ENCODE measurements at regions not wholly inside any gene's neighbourhood (a gene's known extent, or its start where the extent isn't known, plus 50 kb on each side); places are given as distances from the start of the nearest gene placed in this dataset.

GRCh38 chr14:22488522-22489243 lies 100.3 kb downstream of the DAD1 start:
- no peak for TF ChIP-seq CTCF (optimal IDR thresholded peaks at IDR 0.05 in 1 of 3, IDR thresholded peaks at IDR 0.05 in 1 of 3, conservative IDR thresholded peaks at IDR 0.05 in 1 of 3; ENCODE audit: extremely low read depth in 1 of 3, insufficient read depth in 2 of 3, low read length in 3 of 3)
- no peak for TF ChIP-seq EZH2 (IDR thresholded peaks at IDR 0.05; ENCODE audit: low read length)
